K562 (cell line): ENCODE measurements at regions not wholly inside any gene's neighbourhood (a gene's known extent, or its start where the extent isn't known, plus 50 kb on each side); places are given as distances from the start of the nearest gene placed in this dataset.

Experiments
- ATAC-seq: fragments of 200-7000 bp; cut with Tn5 transposase; 3 replicates; pipeline ENCODE4 v1.9.1; 2020; ENCODE audit warnings: moderate library complexity
- BruUV-seq: library from RNA; stranded (reverse); fragments of 400-500 nt; replicated peaks from 2 replicates; lab custom pipeline; 2021; lab: Mats Ljungman, UMichigan
- CTCF ChIA-PET: fragments of 300-600 bp; formaldehyde crosslinking; extraction: SDS; loops from one replicate; lab custom pipeline; 2021; ENCODE audit warnings: low intra/inter-chr PET ratio; lab: Yijun Ruan, JAX
- POLR2A ChIA-PET: fragments of 300-600, 350-650 bp; sonication (Branson Sonifier 250); formaldehyde crosslinking; extraction: SDS; loops from one replicate; lab custom pipeline; 2021; ENCODE audit warnings: antibody characterized with exemption, inconsistent platforms; lab: Yijun Ruan, JAX
- DNase-seq, 4 experiments: peaks; one replicate each; pipeline versions ENCODE4 v3.0.0 to v3.0.0-alpha.2; 2011 to 2018; ENCODE audit warnings: low spot score in 3 of 4, mixed read lengths in 3 of 4; ENCODE audit errors: extremely low read depth in 1 of 4
- FAIRE-seq: peaks from 2 replicates; lab custom pipeline; 2011; peaks lifted over from hg19 to GRCh38; lab: Jason Lieb, UNC
- H2AFZ ChIP-seq: 2 replicates; pipeline ENCODE4 v1.6.0; 2011; ENCODE audit warnings: low read depth, low read length, control low read depth, inconsistent platforms
- H3K27ac ChIP-seq: fragments of 200-600 bp; 3 replicates; pipeline ENCODE4 v1.8.0; 2011; ENCODE audit warnings: low read depth, mild to moderate bottlenecking, control low read depth, inconsistent platforms, low read length, moderate library complexity, mixed read lengths; ENCODE audit errors: extremely low read depth
- H3K27me3 ChIP-seq, 2 experiments: fragments of 300-600 bp in 1 of 2; 2 replicates in 1 of 2; 3 replicates in 1 of 2; pipeline versions ENCODE4 v1.6.0 to v1.8.0; 2011; ENCODE audit warnings: inconsistent platforms in 2 of 2, low read length in 2 of 2, mild to moderate bottlenecking in 1 of 2, mixed read lengths in 1 of 2, moderate library complexity in 1 of 2; ENCODE audit not compliant: control insufficient read depth in 2 of 2, insufficient read depth in 2 of 2
- H3K36me3 ChIP-seq: fragments of 300-600 bp; 3 replicates; pipeline ENCODE4 v1.8.0; 2011; ENCODE audit warnings: mild to moderate bottlenecking, low read length, inconsistent platforms; ENCODE audit not compliant: control insufficient read depth, insufficient read depth
- H3K4me1 ChIP-seq, 2 experiments: fragments of 200-600 bp in 1 of 2; replicated peaks in 1 of 2; 2 replicates in 1 of 2; 3 replicates in 1 of 2; pipeline versions ENCODE4 v1.5.1 to v1.8.0; 2011; ENCODE audit warnings: inconsistent platforms in 2 of 2, low read length in 2 of 2, mild to moderate bottlenecking in 1 of 2, mixed read lengths in 1 of 2, moderate library complexity in 1 of 2; ENCODE audit not compliant: control insufficient read depth in 2 of 2, insufficient read depth in 2 of 2
- H3K4me2 ChIP-seq: 2 replicates; pipeline ENCODE4 v1.6.1; 2011; ENCODE audit warnings: low read length, control low read depth, inconsistent platforms, mixed read lengths; ENCODE audit not compliant: insufficient read depth
- H3K4me3 ChIP-seq: fragments of 200-600 bp; sonication (generic), shearing (Covaris generic); 2 replicates; pipeline ENCODE4 v1.5.1; 2016; ENCODE audit warnings: control low read depth, inconsistent platforms
- H3K79me2 ChIP-seq: fragments of 200-600 bp; 3 replicates; pipeline ENCODE4 v1.8.0; 2011; ENCODE audit warnings: low read length, inconsistent platforms; ENCODE audit not compliant: control insufficient read depth, insufficient read depth
- H3K9ac ChIP-seq, 2 experiments: 2 replicates each; pipeline versions ENCODE4 v1.6.0 to v1.6.1; 2011; ENCODE audit warnings: low read depth in 2 of 2, low read length in 2 of 2, control low read depth in 1 of 2, inconsistent platforms in 1 of 2, mild to moderate bottlenecking in 1 of 2, mixed read lengths in 1 of 2; ENCODE audit not compliant: insufficient read depth in 1 of 2
- H3K9me1 ChIP-seq: one replicate; pipeline ENCODE4 v1.6.0; 2011; ENCODE audit warnings: inconsistent platforms, mild to moderate bottlenecking, low read length, moderate library complexity; ENCODE audit not compliant: control insufficient read depth, insufficient read depth
- H3K9me3 ChIP-seq: replicated peaks from 2 replicates; pipeline ENCODE4 v1.5.1; 2011; ENCODE audit warnings: low read depth, low read length, inconsistent platforms; ENCODE audit not compliant: control insufficient read depth, insufficient read depth
- H4K20me1 ChIP-seq: replicated peaks from 2 replicates; pipeline ENCODE4 v1.6.1; 2011; ENCODE audit warnings: low read length, inconsistent platforms, mixed read lengths; ENCODE audit not compliant: control insufficient read depth, insufficient read depth
- KLF1 ChIP-seq: fragments of 450-650 bp; IDR thresholded peaks from 2 replicates; pipeline ENCODE4 v1.6.1; 2016; ENCODE audit warnings: missing genetic modification characterization, missing compliant biosample characterization
- MEIS2 ChIP-seq: fragments of 450-650 bp; IDR thresholded peaks from 2 replicates; pipeline ENCODE4 v1.6.1; 2014; ENCODE audit warnings: mild to moderate bottlenecking; ENCODE audit not compliant: partially characterized antibody
- PATZ1 ChIP-seq: fragments of 250-450 bp; sonication (Bioruptor Pico); IDR thresholded peaks from 2 replicates; pipeline ENCODE4 v1.5.0; 2020; ENCODE audit warnings: mild to moderate bottlenecking, borderline replicate concordance
- POU5F1 ChIP-seq: fragments of 150-350 bp; IDR thresholded peaks from 2 replicates; pipeline ENCODE4 v1.6.1; 2014; ENCODE audit warnings: borderline replicate concordance, low read length, low read depth, mild to moderate bottlenecking; ENCODE audit not compliant: partially characterized antibody
- ZFP30 ChIP-seq: fragments of 250-450 bp; sonication (Bioruptor Pico); IDR thresholded peaks from 2 replicates; pipeline ENCODE4 v1.8.0; 2022; ENCODE audit warnings: moderate library complexity, mild to moderate bottlenecking, inconsistent platforms, borderline replicate concordance
- ZNF217 ChIP-seq: sonication (generic); formaldehyde crosslinking; IDR thresholded peaks from 2 replicates; pipeline ENCODE4 v1.8.0; 2022; ENCODE audit warnings: mild to moderate bottlenecking, missing genetic modification reagents
- ZNF23 ChIP-seq: fragments of 250-450 bp; sonication (Bioruptor Pico); IDR thresholded peaks from 2 replicates; pipeline ENCODE4 v1.4.0; 2020; ENCODE audit warnings: mild to moderate bottlenecking
- ZNF584 ChIP-seq: fragments of 200-800 bp; sonication (Bioruptor generic); IDR thresholded peaks from 2 replicates; pipeline ENCODE4 v1.6.1; 2016; ENCODE audit warnings: low read depth, mild to moderate bottlenecking, missing genetic modification characterization, missing compliant biosample characterization
- ZNF609 ChIP-seq: sonication (generic); formaldehyde crosslinking; IDR thresholded peaks from 2 replicates; pipeline ENCODE4 v1.8.1; 2023; ENCODE audit warnings: missing genetic modification reagents, mild to moderate bottlenecking, borderline replicate concordance
- ZNF76 ChIP-seq: fragments of 250-450 bp; sonication (Bioruptor Pico); IDR thresholded peaks from 2 replicates; pipeline ENCODE4 v1.4.0; 2020; ENCODE audit warnings: mild to moderate bottlenecking, moderate library complexity, borderline replicate concordance
- in situ Hi-C: fragments of 300-500 bp; cut with MboI; formaldehyde crosslinking; loops from 4 replicates; pipeline ENCODE4 v1.15.0; 2018; ENCODE audit warnings: inconsistent platforms, mixed read lengths
- intact Hi-C: fragments of 100-400 bp; cut with micrococcal nuclease; formaldehyde crosslinking; loops from 2 replicates; pipeline ENCODE4 v1.14.2; 2022
- TF ChIP-seq, protein P1 (sequence below): IDR thresholded peaks from 3 replicates; pipeline ENCODE4 v1.6.1; 2011; ENCODE audit warnings: borderline replicate concordance, mild to moderate bottlenecking; ENCODE audit not compliant: insufficient read length, insufficient read depth
- TF ChIP-seq, protein P2 (sequence below): IDR thresholded peaks from 2 replicates; pipeline ENCODE4 v1.6.1; 2011; ENCODE audit not compliant: insufficient read length; ENCODE audit errors: extremely low read depth

- Histone ChIP-seq H3K4me3 (no peak overlapping the region), H3K27me3 (no peaks in the 10 kb centered on the region), H3K79me2 (no peaks in the 10 kb centered on the region), H3K27ac (no peak overlapping the region), H3K4me1 (no peaks in the 10 kb centered on the region), H4K20me1 (no peaks in the 10 kb centered on the region), H2AFZ (no peak overlapping the region), H3K4me2 (no peak overlapping the region), H3K36me3 (no peaks in the 10 kb centered on the region), H3K9ac (no peak overlapping the region), H3K9me3 (no peaks in the 10 kb centered on the region), H3K9me1 (no peaks in the 10 kb centered on the region)
- ATAC-seq (no peak), DNase-seq (no peak), FAIRE-seq (no peak)
- POLR2A ChIA-PET, result no interaction called here
- BruUV-seq, result no TSS peak
- CTCF ChIA-PET, result no interaction called here
- intact Hi-C loops (no loop called here), in situ Hi-C loops (no loop called here)
- TF ChIP-seq MEIS2, result no peak
- no peak for TF ChIP-seq PATZ1 (CRISPR knock-in tag)
- no peak for TF ChIP-seq ZNF609 (CRISPR knock-in tag)
- TF ChIP-seq, protein P1, sequence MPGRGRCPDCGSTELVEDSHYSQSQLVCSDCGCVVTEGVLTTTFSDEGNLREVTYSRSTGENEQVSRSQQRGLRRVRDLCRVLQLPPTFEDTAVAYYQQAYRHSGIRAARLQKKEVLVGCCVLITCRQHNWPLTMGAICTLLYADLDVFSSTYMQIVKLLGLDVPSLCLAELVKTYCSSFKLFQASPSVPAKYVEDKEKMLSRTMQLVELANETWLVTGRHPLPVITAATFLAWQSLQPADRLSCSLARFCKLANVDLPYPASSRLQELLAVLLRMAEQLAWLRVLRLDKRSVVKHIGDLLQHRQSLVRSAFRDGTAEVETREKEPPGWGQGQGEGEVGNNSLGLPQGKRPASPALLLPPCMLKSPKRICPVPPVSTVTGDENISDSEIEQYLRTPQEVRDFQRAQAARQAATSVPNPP, result no peak
- TF ChIP-seq ZNF584, result no peak
- TF ChIP-seq, protein P2, sequence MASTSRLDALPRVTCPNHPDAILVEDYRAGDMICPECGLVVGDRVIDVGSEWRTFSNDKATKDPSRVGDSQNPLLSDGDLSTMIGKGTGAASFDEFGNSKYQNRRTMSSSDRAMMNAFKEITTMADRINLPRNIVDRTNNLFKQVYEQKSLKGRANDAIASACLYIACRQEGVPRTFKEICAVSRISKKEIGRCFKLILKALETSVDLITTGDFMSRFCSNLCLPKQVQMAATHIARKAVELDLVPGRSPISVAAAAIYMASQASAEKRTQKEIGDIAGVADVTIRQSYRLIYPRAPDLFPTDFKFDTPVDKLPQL, result no peak
- no peak for TF ChIP-seq ZNF23 (CRISPR knock-in tag)
- TF ChIP-seq KLF1 (tag), result no peak
- no peak for TF ChIP-seq ZNF76
- no peak for TF ChIP-seq ZNF217 (CRISPR knock-in tag)
- TF ChIP-seq POU5F1, result no peak
- no peak for TF ChIP-seq ZFP30 (CRISPR knock-in tag)
Observed at GRCh38 chr18:37754141-37754540, 188.5 kb upstream of the CELF4 start.
